NCI-H2227 (cell line): ENCODE measurements at regions not wholly inside any gene's neighbourhood (a gene's known extent, or its start where the extent isn't known, plus 50 kb on each side); places are given as distances from the start of the nearest gene placed in this dataset.

Experiments
- DNase-seq: peaks from one replicate; lab custom pipeline; 2025; ENCODE audit not compliant: unreplicated experiment; lab: John Stamatoyannopoulos, UW

- DNase-seq = no peak
Observed at GRCh38 chr3:147744967-147745366, 335.8 kb downstream of the ZIC1 start.

- no peak for DNase-seq
Observed at GRCh38 chr3:147755310-147755709, 346.1 kb downstream of the ZIC1 start.

GRCh38 chr3:147756476-147756875 is 347.3 kb downstream of the ZIC1 start:
- no peak for DNase-seq

- no peak for DNase-seq
Observed at GRCh38 chr3:147757866-147758265, 348.7 kb downstream of the ZIC1 start.

DNA sequence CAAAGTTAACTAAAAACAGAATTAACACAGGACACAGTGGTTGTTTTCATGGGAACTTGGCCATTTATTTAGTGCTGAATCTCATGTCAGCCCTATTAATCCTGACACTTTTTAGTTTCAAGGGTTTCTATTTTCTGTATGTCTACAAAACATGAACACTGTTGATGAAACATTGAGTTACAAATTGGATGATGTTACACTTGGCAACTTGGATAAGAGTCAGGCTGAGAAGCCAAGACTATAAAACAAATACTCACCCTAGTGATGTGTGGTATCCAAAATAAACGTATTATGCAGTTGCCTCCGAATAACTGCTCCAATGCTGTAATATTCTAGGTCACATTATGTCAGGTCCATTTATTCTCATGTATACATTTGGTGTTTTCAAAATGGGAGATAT is 349.6 kb downstream of the ZIC1 start:
- no peak for DNase-seq

DNA sequence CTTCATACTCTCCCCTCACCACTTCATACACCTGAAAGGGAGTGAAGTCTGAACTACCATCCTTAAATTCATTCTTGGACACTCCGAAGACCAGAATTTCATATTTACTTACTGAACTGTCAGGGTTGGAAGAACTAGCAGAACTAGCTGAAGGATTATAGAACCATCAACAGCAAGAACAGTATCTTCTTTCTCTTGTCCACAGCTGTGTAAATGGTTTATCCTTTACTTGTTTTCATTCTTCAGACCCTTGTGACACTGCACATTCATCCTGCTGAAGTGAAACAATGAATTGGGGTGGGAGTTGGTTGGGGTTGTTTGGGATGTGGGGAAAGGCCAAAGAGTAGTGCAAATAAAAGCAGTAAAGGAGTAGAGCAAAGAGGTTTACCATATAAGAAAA is 350.9 kb downstream of the ZIC1 start:
- no peak for DNase-seq

GRCh38 chr3:147760941-147761340 is 351.8 kb downstream of the ZIC1 start:
- no peak for DNase-seq

DNA sequence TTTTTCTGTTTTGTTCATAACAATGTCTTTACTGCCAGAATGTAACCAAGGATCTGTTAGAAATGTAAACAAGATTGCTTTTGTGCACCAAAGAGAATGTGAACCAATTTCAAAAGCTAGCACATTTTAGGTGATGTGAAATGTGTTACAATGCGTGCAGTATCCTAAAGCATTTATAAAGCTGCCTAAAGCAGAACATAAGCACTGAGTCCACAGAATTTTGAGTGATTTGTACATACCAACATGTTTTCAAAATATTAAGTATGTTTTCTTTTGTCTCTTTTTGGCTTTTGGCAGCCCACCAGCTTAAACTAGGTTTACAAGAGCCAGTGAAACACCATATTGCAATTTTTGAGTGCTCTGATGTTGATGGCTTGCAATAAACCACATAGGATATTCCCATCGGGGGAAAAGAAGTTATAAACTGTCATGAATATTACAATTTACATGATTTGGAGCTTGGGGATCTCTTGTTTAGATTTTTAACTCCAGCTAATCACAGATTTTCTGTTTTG is 364.0 kb downstream of the ZIC1 start:
- DNase-seq = no peak

GRCh38 chr3:147775411-147775810 is 366.2 kb downstream of the ZIC1 start:
- DNase-seq = no peak

DNA sequence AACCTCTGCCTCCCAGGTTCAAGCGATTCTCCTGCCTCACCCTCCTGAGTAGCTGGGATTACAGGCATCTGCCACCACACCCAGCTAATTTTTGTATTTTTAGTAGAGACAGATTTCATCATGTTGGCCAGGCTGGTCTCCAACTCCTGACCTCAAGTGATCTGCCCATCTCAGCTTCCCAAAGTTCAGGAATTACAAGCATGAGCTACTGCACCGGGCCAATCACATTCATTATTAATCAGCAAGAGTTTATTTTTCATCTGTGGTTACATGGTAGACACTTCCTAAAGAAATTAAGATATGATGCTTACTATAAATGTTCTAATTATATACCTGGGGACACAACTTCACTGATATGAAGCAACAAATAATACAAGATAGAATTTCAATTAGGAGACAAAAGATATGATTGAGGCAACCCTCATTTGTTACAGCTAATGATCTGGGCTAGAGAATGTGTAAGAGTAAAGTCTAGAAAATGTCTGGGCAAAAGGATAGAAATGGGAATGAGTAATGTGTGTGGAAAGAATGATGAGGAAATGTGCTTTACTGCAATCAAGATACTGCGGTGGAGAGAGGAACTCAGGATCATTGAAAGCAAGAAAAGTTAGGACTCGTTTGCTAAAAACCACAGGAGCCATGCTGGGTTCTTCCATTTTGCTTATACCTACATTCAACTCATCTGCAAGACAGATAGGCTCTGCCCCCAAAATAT is 366.8 kb downstream of the ZIC1 start:
- no peak for DNase-seq

- DNase-seq = no peak
Observed at GRCh38 chr3:147793841-147794240, 384.7 kb downstream of the ZIC1 start.

DNA sequence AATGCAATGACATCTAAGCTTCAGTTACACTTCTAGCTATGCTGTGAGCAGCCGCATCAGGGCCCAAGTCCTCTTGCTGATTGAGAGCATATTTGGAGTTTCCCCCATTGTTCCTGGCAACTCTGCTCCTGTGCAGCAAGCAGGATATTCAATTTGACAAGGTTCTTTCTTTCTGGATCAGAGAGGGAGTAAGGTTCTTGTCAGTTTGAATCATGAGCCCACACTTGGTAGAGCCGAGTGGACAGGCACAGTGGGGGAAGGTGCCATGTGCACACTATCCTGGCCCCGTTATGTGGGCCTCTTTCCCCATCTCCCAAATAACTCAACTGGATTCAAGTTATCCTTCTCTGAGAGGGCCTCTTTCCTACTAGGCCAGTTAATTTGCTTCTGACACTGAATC is 385.4 kb downstream of the ZIC1 start:
- DNase-seq = no peak

DNA sequence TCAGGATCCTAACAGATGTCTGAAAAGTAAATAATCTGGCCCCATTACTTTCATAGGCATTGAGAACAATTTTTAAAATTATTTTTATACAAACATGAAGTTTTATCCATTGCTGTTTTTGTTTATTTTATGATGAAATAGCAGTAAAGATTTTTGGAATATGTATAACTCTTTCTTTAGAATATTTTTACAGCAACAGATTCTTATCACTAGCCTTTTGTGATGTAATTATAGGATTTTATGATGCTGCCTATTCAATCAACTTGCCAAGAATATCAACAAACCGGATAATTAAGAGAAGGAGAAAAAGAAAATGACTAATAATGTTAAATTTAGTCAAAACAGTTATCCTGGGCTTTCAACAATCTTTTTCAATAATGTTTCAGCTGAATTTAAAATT is 386.3 kb downstream of the ZIC1 start:
- DNase-seq = no peak

- no peak for DNase-seq
Observed at GRCh38 chr3:147797095-147797494, 387.9 kb downstream of the ZIC1 start.

- DNase-seq = no peak
Observed at GRCh38 chr3:147799601-147800000, 390.4 kb downstream of the ZIC1 start.

- DNase-seq = no peak
Observed at GRCh38 chr3:147807776-147808175, 398.6 kb downstream of the ZIC1 start.

DNA sequence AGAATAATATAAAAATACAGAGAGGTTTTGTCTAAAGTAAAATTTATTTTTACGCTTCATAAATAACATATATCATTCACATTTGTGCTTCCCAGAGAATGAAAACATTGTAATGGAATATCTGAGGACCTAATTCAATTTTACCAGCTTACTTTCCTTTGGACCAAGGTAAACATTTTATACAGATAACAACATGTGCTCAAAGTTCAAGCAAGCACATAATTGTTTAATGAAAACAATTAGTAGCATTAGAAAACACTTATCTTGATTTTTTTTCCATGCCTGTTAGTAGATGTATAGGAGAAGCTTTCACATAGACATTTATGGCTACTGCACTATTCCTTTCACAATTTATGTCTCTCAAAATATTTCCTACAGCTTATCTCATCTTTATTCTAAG is 400.0 kb downstream of the ZIC1 start:
- DNase-seq = no peak

DNA sequence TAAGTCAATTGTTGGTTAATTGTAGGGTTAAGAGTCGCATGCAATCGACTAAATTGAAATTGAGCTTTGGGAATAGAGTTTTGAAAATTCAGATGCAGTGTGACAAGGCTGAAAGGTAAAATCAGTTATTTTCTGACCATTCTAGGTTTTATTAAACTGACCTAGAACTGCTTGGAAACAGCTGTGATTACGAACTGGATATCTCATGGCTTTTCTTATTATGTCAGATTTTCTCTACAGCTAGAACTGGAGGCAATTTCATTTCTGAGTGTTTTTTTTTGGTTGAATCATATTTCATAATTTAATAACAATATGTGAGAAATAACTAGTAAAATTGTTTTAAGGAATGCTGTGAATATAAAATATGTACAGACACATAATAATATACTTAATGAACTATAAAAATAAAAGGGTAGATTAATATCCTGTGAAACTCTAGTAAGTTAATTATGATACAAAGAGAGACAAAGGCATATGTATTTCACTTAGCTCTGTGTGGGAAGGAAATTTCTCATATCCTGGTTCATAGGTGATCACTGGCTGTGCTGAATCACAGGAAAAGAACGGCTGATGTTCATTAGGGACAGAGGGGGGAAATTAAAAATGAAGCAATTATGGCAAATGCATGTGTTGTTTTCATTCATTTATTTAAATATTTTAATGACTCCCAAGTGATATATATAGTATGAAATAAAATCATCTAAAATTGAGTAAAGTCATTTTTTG is 403.2 kb downstream of the ZIC1 start:
- DNase-seq = no peak

GRCh38 chr3:147813256-147813655 is 404.1 kb downstream of the ZIC1 start:
- DNase-seq = no peak

GRCh38 chr3:147816752-147817151 is 407.6 kb downstream of the ZIC1 start:
- no peak for DNase-seq

- DNase-seq = no peak
Observed at GRCh38 chr3:147832611-147833010, 423.4 kb downstream of the ZIC1 start.

- no peak for DNase-seq
Observed at GRCh38 chr3:147836330-147836729, 427.2 kb downstream of the ZIC1 start.

DNA sequence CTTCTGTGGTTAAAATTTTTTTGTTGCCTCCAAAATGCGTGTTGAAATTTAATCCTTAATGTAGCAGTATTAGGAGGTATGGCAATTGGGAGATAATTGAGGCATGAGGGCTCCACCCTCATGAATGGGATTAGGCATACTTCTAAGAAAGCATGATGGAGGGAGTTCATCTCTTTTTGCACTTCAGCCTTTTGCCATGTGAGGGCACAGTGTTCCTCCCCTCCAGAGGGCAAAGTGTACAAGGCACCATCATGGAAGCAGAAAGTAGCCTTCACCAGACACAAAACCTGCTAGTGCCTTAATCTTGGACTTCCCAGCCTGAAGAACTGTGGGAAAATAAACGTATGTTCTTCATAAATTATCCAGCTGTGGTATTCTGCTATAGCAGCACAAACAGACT is 429.5 kb downstream of the ZIC1 start:
- DNase-seq = no peak
